ENCODE measurements at regions not wholly inside any gene's neighbourhood (a gene's known extent, or its start where the extent isn't known, plus 50 kb on each side); places are given as distances from the start of the nearest gene placed in this dataset.

DNA sequence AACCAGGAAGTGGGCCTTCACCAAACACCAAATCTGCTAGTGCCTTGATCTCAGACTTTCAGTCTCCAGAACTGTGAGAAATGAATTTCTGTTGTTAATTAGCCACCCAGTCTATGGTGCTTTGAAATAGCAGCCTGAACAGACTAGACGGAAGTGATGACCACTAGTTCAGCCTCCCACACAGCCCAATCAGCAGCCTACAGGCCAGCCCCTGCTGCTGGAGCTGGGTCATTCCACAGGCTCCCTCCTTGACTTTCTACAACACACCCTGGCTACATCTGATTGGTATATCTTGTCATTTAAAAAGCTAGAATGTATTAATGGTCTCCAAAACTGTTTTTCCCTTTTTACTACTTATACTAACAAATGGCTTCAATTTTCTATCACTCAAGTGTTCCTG lies 277.2 kb upstream of the TAC1 start:
- WGBS, 5 donors = 43 to 95% (median 76%) methylated on average over 1 of the region's 1 CpG
- Histone ChIP-seq H3K9me3 (peaks cover 0 to 4% (median under 1%) of the 10 kb centered on the region in 4 donors), H3K27ac (no peak overlapping the region), H3K27me3 (no peaks in the 10 kb centered on the region), H3K36me3 (no peaks in the 10 kb centered on the region), H3K4me1 (no peaks in the 10 kb centered on the region), H3K4me3 (no peak overlapping the region)
- intact Hi-C loops (cut with DNase I; ENCODE audit: low total_unique reads) = no loop called here
- no peak for DNase-seq
- TF ChIP-seq POLR2A (IDR thresholded peaks at IDR 0.05) (no peak), CTCF (IDR thresholded peaks at IDR 0.05) (no peak), POLR2AphosphoS5 (IDR thresholded peaks at IDR 0.05) (no peak), EP300 (IDR thresholded peaks at IDR 0.05) (no peak)

GRCh38 chr7:97457054-97457453 lies 274.8 kb upstream of the TAC1 start:
- H3K36me3 ChIP-seq = no peaks in the 10 kb centered on the region
- no peaks in the 10 kb centered on the region for H3K4me1 ChIP-seq
- DNase-seq = no peak
- H3K4me3 ChIP-seq = no peak overlapping the region
- no peaks in the 10 kb centered on the region for H3K27me3 ChIP-seq
- 66 to 78% (median 75%) methylated on average over 3 of the region's 3 CpGs for WGBS, 5 donors
- intact Hi-C loops (cut with DNase I; ENCODE audit: low total_unique reads) = no loop called here
- TF ChIP-seq EP300 (IDR thresholded peaks at IDR 0.05) = no peak
- no peak for TF ChIP-seq CTCF (IDR thresholded peaks at IDR 0.05)
- peaks cover 0 to 23% (median 14%) of the 10 kb centered on the region in 4 donors for H3K9me3 ChIP-seq
- no peak overlapping the region for H3K27ac ChIP-seq

- H3K27me3 ChIP-seq = no peaks in the 10 kb centered on the region
- H3K4me3 ChIP-seq = no peak overlapping the region
- no peaks in the 10 kb centered on the region for H3K36me3 ChIP-seq
- H3K9me3 ChIP-seq = peaks cover 0 to 31% (median 17%) of the 10 kb centered on the region in 4 donors
- TF ChIP-seq POLR2AphosphoS5 (IDR thresholded peaks at IDR 0.05) = no peak
- no peak for TF ChIP-seq CTCF (IDR thresholded peaks at IDR 0.05)
- no peak for TF ChIP-seq POLR2A (IDR thresholded peaks at IDR 0.05)
- no peak for TF ChIP-seq EP300 (IDR thresholded peaks at IDR 0.05)
- intact Hi-C loops (cut with DNase I; ENCODE audit: low total_unique reads) = no loop called here
- no peak overlapping the region for H3K27ac ChIP-seq
- WGBS, 5 donors = 73 to 95% (median 91%) methylated on average over 1 of the region's 1 CpG
- DNase-seq = no peak
- H3K4me1 ChIP-seq = no peaks in the 10 kb centered on the region
Measured at GRCh38 chr7:97460433-97460832, 271.5 kb upstream of the TAC1 start.

- H3K36me3 ChIP-seq = no peaks in the 10 kb centered on the region
- no peak overlapping the region for H3K4me3 ChIP-seq
- no peak for DNase-seq
- no peak overlapping the region for H3K27ac ChIP-seq
- intact Hi-C loops (cut with DNase I; ENCODE audit: low total_unique reads) = no loop called here
- H3K9me3 ChIP-seq = peaks cover 0 to 31% (median 17%) of the 10 kb centered on the region in 4 donors
- TF ChIP-seq CTCF (IDR thresholded peaks at IDR 0.05) (no peak), EP300 (IDR thresholded peaks at IDR 0.05) (no peak), POLR2A (IDR thresholded peaks at IDR 0.05) (no peak), POLR2AphosphoS5 (IDR thresholded peaks at IDR 0.05) (no peak)
- no peaks in the 10 kb centered on the region for H3K4me1 ChIP-seq
- no peaks in the 10 kb centered on the region for H3K27me3 ChIP-seq
Measured at GRCh38 chr7:97461596-97461995, 270.3 kb upstream of the TAC1 start.
